Endothelial cell of umbilical vein (primary cell): ENCODE measurements at regions not wholly inside any gene's neighbourhood (a gene's known extent, or its start where the extent isn't known, plus 50 kb on each side); places are given as distances from the start of the nearest gene placed in this dataset.
A peak's percentile ranks its signal among the peaks of the same experiment; 100 is the strongest.
"Not testable (repeated sequence)": the region's sequence is repeated elsewhere in the genome, so short reads cannot be mapped to it uniquely, and the experiment has no call there.

Experiments
- BruUV-seq: library from RNA; stranded (reverse); fragments of 400-500 nt; replicated peaks from 2 replicates; lab custom pipeline; 2021; lab: Mats Ljungman, UMichigan
- CTCF ChIA-PET: fragments of 300-600, 350-600 bp; sonication (Branson Sonifier 250); formaldehyde crosslinking; loops from one replicate; lab custom pipeline; 2021; ENCODE audit warnings: antibody characterized with exemption, inconsistent platforms; lab: Charles Lee
- POLR2A ChIA-PET: fragments of 300-600, 350-600 bp; sonication (Branson Sonifier 250); formaldehyde crosslinking; loops from one replicate; lab custom pipeline; 2021; ENCODE audit warnings: antibody characterized with exemption, inconsistent platforms; lab: Charles Lee
- DNase-seq: peaks from one replicate; pipeline ENCODE4 v3.0.0-alpha.2; 2011; ENCODE audit warnings: low read depth, low spot score
- FAIRE-seq: peaks from 2 replicates; lab custom pipeline; 2011; peaks lifted over from hg19 to GRCh38; lab: Jason Lieb, UNC
- H2AFZ ChIP-seq: 2 replicates; pipeline ENCODE4 v1.6.0; 2012; ENCODE audit warnings: low read depth, low read length, control low read depth, inconsistent platforms
- H3K27ac ChIP-seq: 2 replicates; pipeline ENCODE4 v1.5.1; 2011; ENCODE audit warnings: low read depth, mild to moderate bottlenecking, control low read depth, low read length, moderate library complexity; ENCODE audit not compliant: insufficient read depth
- H3K27me3 ChIP-seq, 2 experiments: 2 replicates each; pipeline versions ENCODE4 v1.6.0 to v1.6.1; 2011; ENCODE audit warnings: low read length in 2 of 2, mixed read lengths in 1 of 2; ENCODE audit not compliant: control insufficient read depth in 2 of 2, insufficient read depth in 2 of 2
- H3K36me3 ChIP-seq, 2 experiments: 2 replicates in 1 of 2; 3 replicates in 1 of 2; pipeline ENCODE4 v1.5.1; 2011; ENCODE audit warnings: low read length in 2 of 2, mild to moderate bottlenecking in 1 of 2, moderate library complexity in 1 of 2; ENCODE audit not compliant: control insufficient read depth in 2 of 2, insufficient read depth in 2 of 2; ENCODE audit errors: extremely low read depth in 1 of 2
- H3K4me1 ChIP-seq: 3 replicates; pipeline ENCODE4 v1.5.1; 2011; ENCODE audit warnings: mild to moderate bottlenecking, low read length; ENCODE audit not compliant: control insufficient read depth, insufficient read depth; ENCODE audit errors: extremely low read depth
- H3K4me2 ChIP-seq: 2 replicates; pipeline ENCODE4 v1.6.1; 2011; ENCODE audit warnings: low read length, control low read depth, mixed read lengths; ENCODE audit not compliant: insufficient read depth
- H3K4me3 ChIP-seq, 3 experiments: fragments of 200-600 bp in 1 of 3; sonication (generic), shearing (Covaris generic) in 1 of 3; replicated peaks in 1 of 3; 2 replicates each; pipeline ENCODE4 v1.5.1; 2011 to 2016; ENCODE audit warnings: control low read depth in 3 of 3, low read length in 3 of 3, mild to moderate bottlenecking in 2 of 3, inconsistent platforms in 1 of 3, low read depth in 1 of 3, moderate library complexity in 1 of 3; ENCODE audit not compliant: insufficient read depth in 1 of 3
- H3K79me2 ChIP-seq: 2 replicates; pipeline ENCODE4 v1.6.0; 2012; ENCODE audit warnings: low read length, inconsistent platforms; ENCODE audit not compliant: control insufficient read depth, insufficient read depth
- H3K9ac ChIP-seq: replicated peaks from 2 replicates; pipeline ENCODE3; 2011; ENCODE audit warnings: low read length, control low read depth; ENCODE audit not compliant: insufficient read depth; ENCODE audit errors: extremely low read depth
- H3K9me1 ChIP-seq: replicated peaks from 3 replicates; pipeline ENCODE4 v1.6.0; 2011; ENCODE audit warnings: mild to moderate bottlenecking, low read length; ENCODE audit not compliant: control insufficient read depth, insufficient read depth; ENCODE audit errors: extremely low read depth
- H3K9me3 ChIP-seq: replicated peaks from 2 replicates; pipeline ENCODE4 v1.5.1; 2012; ENCODE audit warnings: low read length, inconsistent platforms; ENCODE audit not compliant: control insufficient read depth, insufficient read depth
- H4K20me1 ChIP-seq: replicated peaks from 2 replicates; pipeline ENCODE3; 2011; ENCODE audit warnings: mild to moderate bottlenecking, low read length; ENCODE audit not compliant: control insufficient read depth, insufficient read depth; ENCODE audit errors: extremely low read depth
- CTCF ChIP-seq, 2 donors: IDR thresholded peaks; 1 replicate in 1 of 2; 2 replicates in 1 of 2; pipeline ENCODE4 v1.5.1; 2011; ENCODE audit warnings: low read length in 2 of 2, mild to moderate bottlenecking in 2 of 2, moderate library complexity in 2 of 2, control low read depth in 1 of 2, inconsistent platforms in 1 of 2, low read depth in 1 of 2; ENCODE audit not compliant: insufficient read depth in 1 of 2; ENCODE audit errors: extremely low read depth in 1 of 2
- EZH2 ChIP-seq: IDR thresholded peaks from 2 replicates; pipeline ENCODE4 v1.6.1; 2012; ENCODE audit warnings: borderline replicate concordance, low read depth, mild to moderate bottlenecking, moderate library complexity, low read length, inconsistent platforms; ENCODE audit not compliant: severe bottlenecking
- GATA2 ChIP-seq: IDR thresholded peaks from 2 replicates; pipeline ENCODE4 v1.7.0; 2011; ENCODE audit warnings: low read depth, mild to moderate bottlenecking, moderate library complexity, mixed read lengths, low read length; ENCODE audit not compliant: insufficient read length, insufficient read depth
- JUN ChIP-seq: IDR thresholded peaks from 2 replicates; pipeline ENCODE4 v1.6.1; 2011; ENCODE audit warnings: borderline replicate concordance, low read depth; ENCODE audit not compliant: insufficient read length, insufficient read depth
- MAX ChIP-seq: IDR thresholded peaks from 2 replicates; pipeline ENCODE4 v1.6.1; 2011; ENCODE audit not compliant: insufficient read depth, insufficient read length
- MYC ChIP-seq: IDR thresholded peaks from one replicate; pipeline ENCODE4 v1.6.1; 2011; ENCODE audit warnings: mild to moderate bottlenecking, low read depth, low read length
- POLR2A ChIP-seq: IDR thresholded peaks from 2 replicates; pipeline ENCODE4 v1.6.1; 2012; ENCODE audit warnings: low read depth, mild to moderate bottlenecking, control low read depth, low read length
- POLR2AphosphoS5 ChIP-seq: IDR thresholded peaks from 2 replicates; pipeline ENCODE4 v1.6.1; 2012; ENCODE audit warnings: low read depth, mild to moderate bottlenecking, control low read depth, low read length, moderate library complexity; ENCODE audit not compliant: insufficient read depth
- dilution Hi-C: fragments of 300-500 bp; cut with MboI; formaldehyde crosslinking; loops from one replicate; pipeline ENCODE4 v1.15.0; 2019; ENCODE audit warnings: low sequenced_read_pairs; ENCODE audit not compliant: extremely low pct_ligation_motif_present
- intact Hi-C: fragments of 100-400 bp; cut with micrococcal nuclease; formaldehyde crosslinking; loops from one replicate; pipeline ENCODE4 v1.10.0; 2022

- Histone ChIP-seq H3K27ac (no peak overlapping the region), H3K9ac (no peak overlapping the region), H3K4me2 (no peak overlapping the region), H3K27me3 (no peaks in the 10 kb centered on the region), H3K79me2 (no peaks in the 10 kb centered on the region), H4K20me1 (no peaks in the 10 kb centered on the region), H3K9me3 (no peaks in the 10 kb centered on the region), H2AFZ (no peak overlapping the region), H3K36me3 (no peaks in the 10 kb centered on the region), H3K4me1 (no peaks in the 10 kb centered on the region), H3K9me1 (no peaks in the 10 kb centered on the region), H3K4me3 (no peak overlapping the region)
- POLR2A ChIA-PET, result no interaction called here
- intact Hi-C loops, result no loop called here
- CTCF ChIA-PET, result no interaction called here
- no peak for TF ChIP-seq GATA2
- TF ChIP-seq MAX, result no peak
- TF ChIP-seq POLR2AphosphoS5, result no peak
- TF ChIP-seq MYC, result no peak
- TF ChIP-seq POLR2A, result no peak
- no peak for TF ChIP-seq JUN
- no peak for TF ChIP-seq EZH2
- TF ChIP-seq CTCF (IDR thresholded peaks at IDR 0.05; ENCODE audit: extremely low read depth in 1 of 2, insufficient read depth in 1 of 2, low read depth in 1 of 2, low read length in 2 of 2), result peak; percentile 56 to 74
- peak; percentile 63 for FAIRE-seq
- DNase-seq, result peak; percentile 9
- dilution Hi-C loops, result no loop called here
- BruUV-seq, result no TSS peak
Observed at GRCh38 chr10:108544500-108545120, 1378.7 kb downstream of the XPNPEP1 start.

GRCh38 chr10:108533551-108533950 lies 1369.0 kb upstream of the SORCS1 start:
- H3K4me1 ChIP-seq, H4K20me1 ChIP-seq, POLR2A ChIA-PET, FAIRE-seq, H3K36me3 ChIP-seq, H3K9me1 ChIP-seq, dilution Hi-C loops, DNase-seq, H3K9ac ChIP-seq, BruUV-seq, H2AFZ ChIP-seq, H3K79me2 ChIP-seq, H3K4me2 ChIP-seq, H3K9me3 ChIP-seq, H3K4me3 ChIP-seq, intact Hi-C loops, CTCF ChIA-PET, H3K27me3 ChIP-seq, H3K27ac ChIP-seq: not testable (repeated sequence)
